WERI-Rb-1 (cell line): ENCODE measurements at regions not wholly inside any gene's neighbourhood (a gene's known extent, or its start where the extent isn't known, plus 50 kb on each side); places are given as distances from the start of the nearest gene placed in this dataset.
A peak's percentile ranks its signal among the peaks of the same experiment; 100 is the strongest.

Experiments used
- DNase-seq: peaks from one replicate; pipeline ENCODE4 v3.0.0-alpha.2; 2020
- H3K27ac ChIP-seq: fragments of 250-450 bp; sonication (Bioruptor Pico); 2 replicates; pipeline ENCODE4 v1.5.1; 2020; ENCODE audit warnings: mild to moderate bottlenecking, moderate library complexity
- H3K27me3 ChIP-seq: fragments of 250-450 bp; sonication (Bioruptor Pico); 2 replicates; pipeline ENCODE4 v1.5.1; 2021; ENCODE audit warnings: mild to moderate bottlenecking, low read depth, moderate library complexity; ENCODE audit not compliant: insufficient read depth, severe bottlenecking
- H3K36me3 ChIP-seq: fragments of 250-450 bp; sonication (Bioruptor Pico); 2 replicates; pipeline ENCODE4 v1.5.1; 2020; ENCODE audit warnings: mild to moderate bottlenecking, moderate library complexity
- H3K4me3 ChIP-seq: 2 replicates; pipeline ENCODE4 v1.5.1; 2011; ENCODE audit warnings: low read depth, mild to moderate bottlenecking, control low read depth, low read length
- H3K9me3 ChIP-seq: fragments of 250-450 bp; sonication (Bioruptor Pico); 2 replicates; pipeline ENCODE4 v1.5.1; 2021; ENCODE audit warnings: mild to moderate bottlenecking, moderate library complexity; ENCODE audit not compliant: severe bottlenecking
- CTCF ChIP-seq: IDR thresholded peaks from 2 replicates; pipeline ENCODE4 v1.5.1; 2011; ENCODE audit warnings: low read depth, mild to moderate bottlenecking, control low read depth, inconsistent platforms, low read length

DNA sequence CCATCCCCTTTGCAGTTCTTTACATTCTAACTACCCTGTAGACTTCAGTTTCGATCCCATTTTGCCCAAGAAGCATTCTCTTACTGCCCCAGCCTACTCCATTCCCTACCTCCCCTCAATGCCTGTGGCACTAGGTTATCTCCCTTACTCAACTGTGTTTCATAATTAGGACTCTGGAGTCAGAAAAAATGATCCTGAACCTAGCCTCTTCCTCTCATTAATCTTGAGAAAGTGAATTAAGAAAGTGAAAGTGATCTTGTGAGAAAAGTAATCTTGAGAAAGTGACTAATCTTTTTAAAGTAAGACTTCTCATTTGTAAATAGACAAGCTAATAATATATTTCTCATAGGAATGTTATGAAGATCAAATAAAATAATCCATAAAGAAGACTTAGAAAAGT lies 444.0 kb upstream of the TRPC7 start:
- Histone ChIP-seq H3K36me3 (no peaks in the 10 kb centered on the region), H3K4me3 (no peak overlapping the region), H3K9me3 (no peaks in the 10 kb centered on the region), H3K27me3 (no peaks in the 10 kb centered on the region), H3K27ac (no peak overlapping the region)
- no peak for DNase-seq
- no peak for TF ChIP-seq CTCF

GRCh38 chr5:136808756-136809155 lies 443.4 kb upstream of the TRPC7 start:
- no peak for TF ChIP-seq CTCF
- Histone ChIP-seq H3K9me3 (no peaks in the 10 kb centered on the region), H3K27me3 (no peaks in the 10 kb centered on the region), H3K36me3 (no peaks in the 10 kb centered on the region), H3K27ac (no peak overlapping the region), H3K4me3 (no peak overlapping the region)
- no peak for DNase-seq

DNA sequence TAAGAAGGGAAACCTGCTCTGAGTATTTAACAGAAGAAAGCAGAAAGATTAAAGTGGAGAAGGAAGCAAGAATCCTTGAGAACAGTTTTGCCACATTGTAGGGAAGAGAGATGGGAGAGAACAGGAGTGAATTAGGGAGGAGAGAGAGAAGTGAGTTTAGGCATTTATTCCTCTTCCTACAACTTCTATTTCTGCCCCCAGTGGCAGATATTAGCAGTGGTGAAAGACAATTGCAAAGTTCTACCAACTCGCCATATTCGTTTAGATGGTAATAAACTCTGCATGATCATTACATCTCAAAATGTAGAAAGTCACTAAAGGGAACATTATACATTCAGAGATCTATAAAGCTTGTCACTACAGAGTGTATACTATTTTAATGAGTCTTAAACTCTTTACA lies 440.1 kb upstream of the TRPC7 start:
- no peak overlapping the region for H3K4me3 ChIP-seq
- H3K27me3 ChIP-seq = no peaks in the 10 kb centered on the region
- no peak for DNase-seq
- no peaks in the 10 kb centered on the region for H3K9me3 ChIP-seq
- no peaks in the 10 kb centered on the region for H3K36me3 ChIP-seq
- peak; percentile 20; the same call in 1 of the 2 replicates for TF ChIP-seq CTCF
- no peak overlapping the region for H3K27ac ChIP-seq

GRCh38 chr5:136802383-136802782 lies 437.0 kb upstream of the TRPC7 start:
- no peak for DNase-seq

DNA sequence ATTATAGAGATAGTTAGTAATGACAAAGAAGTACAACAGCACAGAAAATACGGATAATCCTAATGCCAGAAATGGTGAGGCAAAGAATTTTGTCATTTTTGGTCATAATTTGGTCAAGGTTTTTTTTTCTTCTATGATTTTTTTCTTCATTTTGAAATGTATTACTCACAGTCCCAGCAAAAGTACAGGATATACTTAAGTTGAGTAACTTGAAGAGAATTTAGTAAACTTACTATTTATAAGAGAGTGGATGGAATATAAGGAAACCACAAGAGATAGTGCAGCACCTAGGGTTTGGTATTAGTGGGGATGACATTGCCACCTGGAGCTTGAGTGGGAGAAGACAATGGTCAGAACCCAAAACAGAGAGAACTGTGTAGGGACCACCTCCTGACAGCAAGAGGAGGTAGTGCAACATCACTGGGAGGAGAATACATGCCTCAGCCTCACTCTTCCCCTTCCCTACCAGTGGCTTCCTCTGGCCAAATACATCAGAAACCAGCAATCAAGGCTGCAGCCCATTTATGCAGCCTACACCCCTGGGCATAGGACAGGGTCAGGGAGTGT lies 434.5 kb upstream of the TRPC7 start:
- no peak for TF ChIP-seq CTCF
- Histone ChIP-seq H3K4me3 (no peak overlapping the region), H3K9me3 (no peaks in the 10 kb centered on the region), H3K27me3 (no peaks in the 10 kb centered on the region), H3K36me3 (no peaks in the 10 kb centered on the region), H3K27ac (no peak overlapping the region)
- no peak for DNase-seq

More at GRCh38 chr5:136802383-136802782, 437.0 kb upstream of the TRPC7 start:
- H3K4me3 ChIP-seq = no peak overlapping the region
- H3K27me3 ChIP-seq = no peaks in the 10 kb centered on the region
- TF ChIP-seq CTCF = peak; percentile 22; the same call in 1 of the 2 replicates
- H3K36me3 ChIP-seq = no peaks in the 10 kb centered on the region
- H3K9me3 ChIP-seq = no peaks in the 10 kb centered on the region
- no peak overlapping the region for H3K27ac ChIP-seq

DNA sequence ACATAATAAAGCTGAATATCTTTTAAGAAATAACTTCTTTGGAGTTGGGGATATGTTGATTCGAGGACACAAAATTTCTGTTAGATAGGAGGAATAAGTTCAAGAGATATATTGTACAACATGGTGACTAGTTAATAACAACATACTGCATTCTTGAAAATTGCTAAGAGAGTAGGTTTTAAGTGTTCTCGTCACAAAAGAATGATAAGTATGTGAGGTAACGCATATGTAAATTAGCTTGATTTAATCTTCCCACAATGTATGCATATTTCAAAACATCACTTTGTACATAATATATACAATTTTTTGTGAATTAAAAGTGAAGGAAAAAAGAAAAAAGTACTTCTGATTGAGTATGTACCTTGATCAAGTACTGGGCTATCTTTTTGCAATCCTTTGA lies 428.0 kb upstream of the TRPC7 start:
- Histone ChIP-seq H3K9me3 (no peaks in the 10 kb centered on the region), H3K27ac (no peak overlapping the region), H3K36me3 (no peaks in the 10 kb centered on the region), H3K4me3 (no peak overlapping the region), H3K27me3 (no peaks in the 10 kb centered on the region)
- no peak for DNase-seq
- no peak for TF ChIP-seq CTCF
